MCF 10A (cell line): ENCODE measurements at regions not wholly inside any gene's neighbourhood (a gene's known extent, or its start where the extent isn't known, plus 50 kb on each side); places are given as distances from the start of the nearest gene placed in this dataset.

Source experiments
- BruUV-seq: library from RNA; stranded (reverse); fragments of 400-500 nt; replicated peaks from 2 replicates; lab custom pipeline; 2021; lab: Mats Ljungman, UMichigan
- CTCF ChIA-PET: fragments of 300-600 bp; sonication (Branson Sonifier 250); formaldehyde crosslinking; extraction: SDS; loops from one replicate; lab custom pipeline; 2021; ENCODE audit warnings: antibody characterized with exemption, inconsistent platforms; lab: Yijun Ruan, JAX
- POLR2A ChIA-PET: fragments of 300-600, 350-650 bp; sonication (Branson Sonifier 250); formaldehyde crosslinking; extraction: SDS; loops from one replicate; lab custom pipeline; 2020; ENCODE audit warnings: antibody characterized with exemption, inconsistent platforms; lab: Yijun Ruan, JAX
- DNase-seq: peaks from one replicate; pipeline ENCODE4 v3.0.0-alpha.2; 2018; ENCODE audit not compliant: unreplicated experiment
- H3K27ac Mint-ChIP-seq: one replicate; pipeline ENCODE4 v1.8.0; 2022; ENCODE audit warnings: mild to moderate bottlenecking, low read depth, mixed read lengths; ENCODE audit not compliant: unreplicated experiment
- H3K27me3 Mint-ChIP-seq: one replicate; pipeline ENCODE4 v1.8.0; 2022; ENCODE audit warnings: mixed read lengths; ENCODE audit not compliant: insufficient read depth, unreplicated experiment
- H3K36me3 Mint-ChIP-seq: one replicate; pipeline ENCODE4 v1.8.0; 2022; ENCODE audit warnings: mild to moderate bottlenecking, moderate library complexity, mixed read lengths; ENCODE audit not compliant: insufficient read depth, unreplicated experiment
- H3K4me1 Mint-ChIP-seq: one replicate; pipeline ENCODE4 v1.8.0; 2022; ENCODE audit warnings: mixed read lengths; ENCODE audit not compliant: insufficient read depth, unreplicated experiment
- H3K4me3 Mint-ChIP-seq: one replicate; pipeline ENCODE4 v1.8.0; 2022; ENCODE audit warnings: mild to moderate bottlenecking, moderate library complexity, mixed read lengths; ENCODE audit not compliant: unreplicated experiment
- H3K9me3 Mint-ChIP-seq: one replicate; pipeline ENCODE4 v1.8.0; 2022; ENCODE audit warnings: mixed read lengths; ENCODE audit not compliant: unreplicated experiment
- CTCF ChIP-seq: fragments of 200-600 bp; IDR thresholded peaks from one replicate; pipeline ENCODE4 v1.8.0; 2022; ENCODE audit warnings: antibody characterized with exemption, mild to moderate bottlenecking; ENCODE audit not compliant: unreplicated experiment
- intact Hi-C: fragments of 100-400 bp; cut with micrococcal nuclease; formaldehyde crosslinking; loops from 2 replicates; pipeline ENCODE4 v1.14.1; 2022

DNA sequence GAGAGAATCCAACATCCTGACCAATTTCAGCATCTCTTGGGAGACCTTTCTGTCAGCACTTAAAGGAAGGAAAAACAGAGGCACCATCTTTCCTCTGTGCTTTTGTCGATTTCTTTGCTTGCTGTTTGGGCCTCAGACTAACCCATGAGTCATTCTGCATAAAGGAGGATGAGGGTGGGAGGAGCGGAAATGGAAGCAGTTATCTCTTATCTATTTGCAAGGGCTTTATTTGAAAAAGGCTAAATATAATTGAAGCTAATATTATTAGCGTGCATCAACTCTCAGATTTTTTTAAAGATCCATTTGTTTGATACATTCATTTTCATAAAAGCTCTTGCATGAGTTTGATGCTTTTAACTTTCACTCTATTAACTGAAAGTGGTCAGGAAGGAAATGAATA lies 72.9 kb downstream of the ZNF622 start:
- DNase-seq = no peak
- ChIA-PET CTCF (no interaction called here), POLR2A (interaction anchor here (0.7 kb wide), 1 partner anchor 66 kb away, joined by 3 read pairs; no protein-coding TSS in a partner anchor)
- Mint-ChIP-seq H3K4me1 (no peaks in the 10 kb centered on the region), H3K27me3 (peaks cover 6% of the 10 kb centered on the region), H3K36me3 (no peaks in the 10 kb centered on the region), H3K27ac (no peak overlapping the region), H3K4me3 (no peak overlapping the region), H3K9me3 (no peaks in the 10 kb centered on the region)
- intact Hi-C loops = no loop called here
- TF ChIP-seq CTCF = no peak
- BruUV-seq = no TSS peak

GRCh38 chr5:16391858-16392649 lies 73.5 kb downstream of the ZNF622 start:
- no peak for TF ChIP-seq CTCF
- Mint-ChIP-seq H3K36me3 (no peaks in the 10 kb centered on the region), H3K4me3 (no peak overlapping the region), H3K4me1 (no peaks in the 10 kb centered on the region), H3K9me3 (no peaks in the 10 kb centered on the region), H3K27me3 (peaks cover 4% of the 10 kb centered on the region), H3K27ac (no peak overlapping the region)
- intact Hi-C loops = no loop called here
- POLR2A ChIA-PET = interaction anchor here (0.7 to 1.2 kb wide), 2 partner anchors 65 to 213 kb away, joined by 3 read pairs; no protein-coding TSS in a partner anchor
- CTCF ChIA-PET = interaction anchor here (0.7 to 1.0 kb wide), 2 partner anchors 231 to 290 kb away, joined by 3 to 4 read pairs; no protein-coding TSS in a partner anchor
- DNase-seq = no peak
- BruUV-seq = no TSS peak

DNA sequence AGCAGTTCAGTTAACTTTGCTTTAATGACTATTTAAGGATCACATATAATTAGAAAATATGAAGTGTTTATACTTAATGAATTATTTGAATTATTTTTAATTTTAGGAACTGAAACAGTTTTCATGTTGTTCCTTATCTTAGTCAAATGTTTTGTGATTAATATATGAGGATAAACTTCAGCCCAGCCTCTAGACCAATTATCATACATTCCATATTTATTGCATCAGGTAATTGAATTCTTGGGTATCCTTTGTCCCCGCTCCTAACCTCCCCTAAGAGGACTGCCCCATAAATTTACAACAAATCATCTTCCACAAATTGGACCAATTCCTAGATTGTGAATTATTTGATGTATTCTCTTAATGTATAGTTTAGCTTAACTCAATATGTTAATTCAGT lies 74.8 kb downstream of the ZNF622 start:
- Mint-ChIP-seq H3K27me3 (peaks cover 16% of the 10 kb centered on the region), H3K27ac (no peak overlapping the region), H3K4me3 (no peak overlapping the region), H3K9me3 (no peaks in the 10 kb centered on the region), H3K36me3 (no peaks in the 10 kb centered on the region), H3K4me1 (no peaks in the 10 kb centered on the region)
- intact Hi-C loops = no loop called here
- POLR2A ChIA-PET = interaction anchor here (1.2 kb wide), 1 partner anchor 212 kb away, joined by 3 read pairs; no protein-coding TSS in a partner anchor
- CTCF ChIA-PET = interaction anchor here (1.0 kb wide), 1 partner anchor 230 kb away, joined by 4 read pairs; no protein-coding TSS in a partner anchor
- no peak for TF ChIP-seq CTCF
- BruUV-seq = no TSS peak
- DNase-seq = no peak

GRCh38 chr5:16385516-16386090 lies 80.0 kb downstream of the ZNF622 start:
- Mint-ChIP-seq H3K27me3 (peaks cover 32% of the 10 kb centered on the region), H3K9me3 (no peaks in the 10 kb centered on the region), H3K36me3 (no peaks in the 10 kb centered on the region)

More at GRCh38 chr5:16385516-16386090, 80.0 kb downstream of the ZNF622 start:
- CTCF ChIA-PET = no interaction called here
- Mint-ChIP-seq H3K4me1 (no peaks in the 10 kb centered on the region), H3K4me3 (no peak overlapping the region), H3K27ac (no peak overlapping the region)
- BruUV-seq = no TSS peak
- TF ChIP-seq CTCF = no peak
- no peak for DNase-seq
- intact Hi-C loops = no loop called here
- POLR2A ChIA-PET = no interaction called here
